ENCODE measurements at regions not wholly inside any gene's neighbourhood (a gene's known extent, or its start where the extent isn't known, plus 50 kb on each side); places are given as distances from the start of the nearest gene placed in this dataset.

- Histone ChIP-seq H3K36me3 (replicated peaks in 1 of 2) (no peaks in the 10 kb centered on the region), H3K27ac (no peak overlapping the region), H3K9me3 (replicated peaks in 1 of 3) (no peaks in the 10 kb centered on the region), H3K4me3 (no peak overlapping the region), H3K27me3 (no peaks in the 10 kb centered on the region), H3K4me1 (replicated peaks in 1 of 2) (no peaks in the 10 kb centered on the region)
- WGBS, 4 donors = 58 to 73% (median 63%) methylated on average over 8 to 16 of the region's 16 CpGs
- DNase-seq = peak in 3 of 7 donors; percentile 3 to 11 (median 5)
- intact Hi-C loops (cut with DNase I) = no loop called here
- TF ChIP-seq CTCF (IDR thresholded peaks at IDR 0.05) (no peak), POLR2A (IDR thresholded peaks at IDR 0.05) (no peak)
These were observed 96.7 kb upstream of the NKX1-1 start for GRCh38 chr4:1502976-1503375.

- no peak overlapping the region for H3K27ac ChIP-seq
- no peaks in the 10 kb centered on the region for H3K9me3 ChIP-seq (replicated peaks in 1 of 3)
- intact Hi-C loops (cut with DNase I) = no loop called here
- no peak for TF ChIP-seq CTCF (IDR thresholded peaks at IDR 0.05)
- no peak for TF ChIP-seq POLR2A (IDR thresholded peaks at IDR 0.05)
- no peak overlapping the region for H3K4me3 ChIP-seq
- no peaks in the 10 kb centered on the region for H3K36me3 ChIP-seq (replicated peaks in 1 of 2)
- H3K4me1 ChIP-seq (replicated peaks in 1 of 2) = no peaks in the 10 kb centered on the region
- DNase-seq = peak in 2 of 7 donors; percentile 5 to 11
- WGBS, 4 donors = 80 to 84% (median 84%) methylated on average over 13 to 16 of the region's 16 CpGs
- H3K27me3 ChIP-seq = no peaks in the 10 kb centered on the region
These were observed 96.3 kb upstream of the NKX1-1 start for GRCh38 chr4:1502501-1502886.

- no peak overlapping the region for H3K4me3 ChIP-seq
- no peaks in the 10 kb centered on the region for H3K27me3 ChIP-seq
- intact Hi-C loops (cut with DNase I) = no loop called here
- H3K9me3 ChIP-seq (replicated peaks in 1 of 3) = no peaks in the 10 kb centered on the region
- no peaks in the 10 kb centered on the region for H3K4me1 ChIP-seq (replicated peaks in 1 of 2)
- no peak for TF ChIP-seq CTCF (IDR thresholded peaks at IDR 0.05)
- TF ChIP-seq POLR2A (IDR thresholded peaks at IDR 0.05) = no peak
- no peaks in the 10 kb centered on the region for H3K36me3 ChIP-seq (replicated peaks in 1 of 2)
- no peak overlapping the region for H3K27ac ChIP-seq
- WGBS, 4 donors = 54 to 69% (median 62%) methylated on average over 8 to 23 of the region's 23 CpGs
- DNase-seq = peak in 2 of 7 donors; percentile 2 to 10
These were observed 95.7 kb upstream of the NKX1-1 start for GRCh38 chr4:1501754-1502500.

GRCh38 chr4:1500966-1501753 is 94.9 kb upstream of the NKX1-1 start:
- TF ChIP-seq CTCF (IDR thresholded peaks at IDR 0.05) (no peak), POLR2A (IDR thresholded peaks at IDR 0.05) (no peak)

More at GRCh38 chr4:1500966-1501753, 94.9 kb upstream of the NKX1-1 start:
- intact Hi-C loops (cut with DNase I) = no loop called here
- no peaks in the 10 kb centered on the region for H3K36me3 ChIP-seq (replicated peaks in 1 of 2)
- no peak overlapping the region for H3K4me3 ChIP-seq
- H3K4me1 ChIP-seq (replicated peaks in 1 of 2) = no peaks in the 10 kb centered on the region
- H3K27me3 ChIP-seq = no peaks in the 10 kb centered on the region
- WGBS, 4 donors = 66 to 82% (median 77%) methylated on average over 5 to 15 of the region's 15 CpGs
- H3K9me3 ChIP-seq (replicated peaks in 1 of 3) = no peaks in the 10 kb centered on the region
- DNase-seq = no peak
- H3K27ac ChIP-seq = no peak overlapping the region
